Activated CD4-positive, alpha-beta memory T cell treated with anti-CD3 and anti-CD28 coated beads, Interleukin-2, amount 10 ng/mL, durations not matched to agents 7 days and 5 days (primary cell): ENCODE measurements at regions not wholly inside any gene's neighbourhood (a gene's known extent, or its start where the extent isn't known, plus 50 kb on each side); places are given as distances from the start of the nearest gene placed in this dataset.
"Not testable (repeated sequence)": the region's sequence is repeated elsewhere in the genome, so short reads cannot be mapped to it uniquely, and the experiment has no call there.

ENCODE experiments used
- CTCF ChIA-PET: fragments of 350-600 bp; sonication (Branson Sonifier 250); formaldehyde crosslinking; loops from one replicate; lab custom pipeline; 2021; ENCODE audit warnings: antibody characterized with exemption, inconsistent platforms; lab: Charles Lee
- POLR2A ChIA-PET: fragments of 350-600 bp; sonication (Branson Sonifier 250); formaldehyde crosslinking; loops from one replicate; lab custom pipeline; 2021; ENCODE audit warnings: antibody characterized with exemption; lab: Charles Lee
- DNase-seq: peaks from one replicate; pipeline ENCODE4 v3.0.0-alpha.2; 2020
- H3K27ac Mint-ChIP-seq: one replicate; pipeline ENCODE4 v1.8.0; 2021; ENCODE audit warnings: mild to moderate bottlenecking, mixed read lengths
- H3K27me3 Mint-ChIP-seq: one replicate; pipeline ENCODE4 v1.8.0; 2021; ENCODE audit warnings: mixed read lengths
- H3K36me3 Mint-ChIP-seq: one replicate; pipeline ENCODE4 v1.8.0; 2021; ENCODE audit warnings: low read depth, mixed read lengths
- H3K4me1 Mint-ChIP-seq: one replicate; pipeline ENCODE4 v1.8.0; 2021; ENCODE audit warnings: mixed read lengths
- H3K4me3 Mint-ChIP-seq: one replicate; pipeline ENCODE4 v1.8.0; 2021; ENCODE audit warnings: mild to moderate bottlenecking, mixed read lengths
- H3K9me3 Mint-ChIP-seq: one replicate; pipeline ENCODE4 v1.8.0; 2021; ENCODE audit warnings: mixed read lengths

- POLR2A ChIA-PET: interaction anchor here (1.2 kb wide), 1 partner anchor 10 kb away, joined by 3 read pairs; no protein-coding TSS in a partner anchor
Observed at GRCh38 chr15:93929375-93930094, 301.8 kb upstream of the MCTP2 start.

GRCh38 chr15:93920204-93920603 is 311.2 kb upstream of the MCTP2 start:
- Mint-ChIP-seq H3K27ac (no peak overlapping the region), H3K9me3 (no peaks in the 10 kb centered on the region), H3K36me3 (no peaks in the 10 kb centered on the region), H3K4me3 (no peak overlapping the region), H3K27me3 (peaks cover 2% of the 10 kb centered on the region), H3K4me1 (no peaks in the 10 kb centered on the region)
- ChIA-PET POLR2A (interaction anchor here (0.8 kb wide), 1 partner anchor 9 kb away, joined by 3 read pairs; no protein-coding TSS in a partner anchor), CTCF (interaction anchor here (0.9 kb wide), 1 partner anchor 20 kb away, joined by 3 read pairs; no protein-coding TSS in a partner anchor)
- DNase-seq: no peak

More at GRCh38 chr15:93929375-93930094, 301.8 kb upstream of the MCTP2 start:
- no peak overlapping the region for H3K27ac Mint-ChIP-seq
- peaks cover 2% of the 10 kb centered on the region for H3K9me3 Mint-ChIP-seq
- no peak for DNase-seq
- peaks cover 9% of the 10 kb centered on the region for H3K27me3 Mint-ChIP-seq
- H3K36me3 Mint-ChIP-seq: no peaks in the 10 kb centered on the region
- CTCF ChIA-PET: interaction anchor here (0.6 kb wide), 1 partner anchor 1079 kb away, joined by 5 read pairs; no protein-coding TSS in a partner anchor
- no peak overlapping the region for H3K4me3 Mint-ChIP-seq
- H3K4me1 Mint-ChIP-seq: peaks cover 13% of the 10 kb centered on the region

- H3K36me3 Mint-ChIP-seq, H3K4me3 Mint-ChIP-seq, POLR2A ChIA-PET, H3K27me3 Mint-ChIP-seq, H3K4me1 Mint-ChIP-seq, H3K27ac Mint-ChIP-seq, DNase-seq, CTCF ChIA-PET, H3K9me3 Mint-ChIP-seq: not testable (repeated sequence)
Observed at GRCh38 chr15:93918801-93919200, 312.6 kb upstream of the MCTP2 start.

- ChIA-PET CTCF (no interaction called here), POLR2A (no interaction called here)
- H3K9me3 Mint-ChIP-seq: no peaks in the 10 kb centered on the region
- no peaks in the 10 kb centered on the region for H3K36me3 Mint-ChIP-seq
- H3K27me3 Mint-ChIP-seq: peaks cover under 1% of the 10 kb centered on the region
- H3K4me1 Mint-ChIP-seq: no peaks in the 10 kb centered on the region
- H3K4me3 Mint-ChIP-seq: no peak overlapping the region
- no peak for DNase-seq
- H3K27ac Mint-ChIP-seq: no peak overlapping the region
Observed at GRCh38 chr15:93917181-93917580, 314.2 kb upstream of the MCTP2 start.

- ChIA-PET POLR2A (no interaction called here), CTCF (no interaction called here)
- Mint-ChIP-seq H3K27me3 (no peaks in the 10 kb centered on the region), H3K27ac (no peak overlapping the region), H3K4me1 (no peaks in the 10 kb centered on the region), H3K36me3 (no peaks in the 10 kb centered on the region), H3K4me3 (no peak overlapping the region), H3K9me3 (no peaks in the 10 kb centered on the region)
- no peak for DNase-seq
Observed at GRCh38 chr15:93913871-93914270, 317.5 kb upstream of the MCTP2 start.

- ChIA-PET CTCF (no interaction called here), POLR2A (no interaction called here)
- no peaks in the 10 kb centered on the region for H3K4me1 Mint-ChIP-seq
- no peaks in the 10 kb centered on the region for H3K9me3 Mint-ChIP-seq
- H3K36me3 Mint-ChIP-seq: no peaks in the 10 kb centered on the region
- no peaks in the 10 kb centered on the region for H3K27me3 Mint-ChIP-seq
- no peak overlapping the region for H3K27ac Mint-ChIP-seq
- no peak overlapping the region for H3K4me3 Mint-ChIP-seq
- DNase-seq: no peak
Observed at GRCh38 chr15:93913310-93913709, 318.1 kb upstream of the MCTP2 start.

- no peak for DNase-seq
- CTCF ChIA-PET: interaction anchor here (0.7 kb wide), 1 partner anchor 20 kb away, joined by 3 read pairs; no protein-coding TSS in a partner anchor
- Mint-ChIP-seq H3K4me1 (no peaks in the 10 kb centered on the region), H3K9me3 (no peaks in the 10 kb centered on the region), H3K27me3 (no peaks in the 10 kb centered on the region), H3K36me3 (no peaks in the 10 kb centered on the region), H3K27ac (no peak overlapping the region), H3K4me3 (no peak overlapping the region)
- POLR2A ChIA-PET: no interaction called here
Observed at GRCh38 chr15:93900476-93901400, 330.6 kb upstream of the MCTP2 start.

- H3K4me3 Mint-ChIP-seq: no peak overlapping the region
- H3K36me3 Mint-ChIP-seq: no peaks in the 10 kb centered on the region
- H3K9me3 Mint-ChIP-seq: no peaks in the 10 kb centered on the region
- ChIA-PET CTCF (interaction anchor here (0.7 kb wide), 1 partner anchor 20 kb away, joined by 3 read pairs; no protein-coding TSS in a partner anchor), POLR2A (no interaction called here)
- H3K27me3 Mint-ChIP-seq: no peaks in the 10 kb centered on the region
- no peaks in the 10 kb centered on the region for H3K4me1 Mint-ChIP-seq
- H3K27ac Mint-ChIP-seq: no peak overlapping the region
- DNase-seq: no peak
Observed at GRCh38 chr15:93899817-93900216, 331.5 kb upstream of the MCTP2 start.

- Mint-ChIP-seq H3K27me3 (no peaks in the 10 kb centered on the region), H3K4me3 (no peak overlapping the region), H3K36me3 (no peaks in the 10 kb centered on the region), H3K9me3 (no peaks in the 10 kb centered on the region), H3K4me1 (no peaks in the 10 kb centered on the region), H3K27ac (no peak overlapping the region)
- DNase-seq: no peak
- CTCF ChIA-PET: no interaction called here
- POLR2A ChIA-PET: no interaction called here
Observed at GRCh38 chr15:93897377-93897776, 334.0 kb upstream of the MCTP2 start.

GRCh38 chr15:93895976-93896770 is 335.2 kb upstream of the MCTP2 start:
- ChIA-PET CTCF (no interaction called here), POLR2A (no interaction called here)
- Mint-ChIP-seq H3K36me3 (no peaks in the 10 kb centered on the region), H3K27me3 (no peaks in the 10 kb centered on the region), H3K4me3 (no peak overlapping the region), H3K9me3 (no peaks in the 10 kb centered on the region), H3K4me1 (no peaks in the 10 kb centered on the region), H3K27ac (no peak overlapping the region)
- no peak for DNase-seq

GRCh38 chr15:93894438-93895036 is 336.8 kb upstream of the MCTP2 start:
- H3K27ac Mint-ChIP-seq: no peak overlapping the region

GRCh38 chr15:93887151-93887550 is 344.2 kb upstream of the MCTP2 start:
- ChIA-PET CTCF (no interaction called here), POLR2A (no interaction called here)
- no peak for DNase-seq
- H3K4me3 Mint-ChIP-seq: no peak overlapping the region
- peaks cover 4% of the 10 kb centered on the region for H3K27me3 Mint-ChIP-seq
- H3K27ac Mint-ChIP-seq: no peak overlapping the region
- no peaks in the 10 kb centered on the region for H3K9me3 Mint-ChIP-seq
- H3K36me3 Mint-ChIP-seq: no peaks in the 10 kb centered on the region
- H3K4me1 Mint-ChIP-seq: no peaks in the 10 kb centered on the region

More at GRCh38 chr15:93894438-93895036, 336.8 kb upstream of the MCTP2 start:
- Mint-ChIP-seq H3K9me3 (no peaks in the 10 kb centered on the region), H3K27me3 (no peaks in the 10 kb centered on the region), H3K4me1 (no peaks in the 10 kb centered on the region), H3K4me3 (no peak overlapping the region), H3K36me3 (no peaks in the 10 kb centered on the region)
- CTCF ChIA-PET: no interaction called here
- POLR2A ChIA-PET: no interaction called here
- no peak for DNase-seq
